ENCODE measurements at regions not wholly inside any gene's neighbourhood (a gene's known extent, or its start where the extent isn't known, plus 50 kb on each side); places are given as distances from the start of the nearest gene placed in this dataset.

DNA sequence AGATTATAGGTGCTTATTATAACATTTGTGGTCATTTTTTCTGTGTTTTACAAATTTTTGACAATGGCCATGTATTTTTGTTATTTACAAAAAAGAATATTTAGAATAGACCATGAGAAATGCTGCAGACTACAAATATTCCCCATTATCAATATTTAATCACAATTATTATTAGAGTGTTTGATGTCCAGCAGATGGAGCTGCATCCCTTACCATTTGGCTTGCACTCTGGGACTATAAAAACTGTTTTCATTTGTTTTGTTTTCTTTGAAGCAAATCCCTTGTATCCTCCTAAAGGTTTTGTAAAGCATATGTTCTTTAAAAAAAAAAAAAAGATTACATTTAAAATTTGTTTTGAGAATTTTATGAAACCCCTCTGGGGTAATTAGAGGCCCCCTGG, 85.6 kb upstream of the CXorf66 start:
- Histone ChIP-seq H3K4me1 (replicated peaks in 1 of 2) (no peaks in the 10 kb centered on the region), H3K27me3 (no peaks in the 10 kb centered on the region), H3K36me3 (replicated peaks in 1 of 2) (no peaks in the 10 kb centered on the region), H3K27ac (no peak overlapping the region), H3K4me3 (no peak overlapping the region), H3K9me3 (replicated peaks in 1 of 3) (no peaks in the 10 kb centered on the region)
- TF ChIP-seq POLR2A (IDR thresholded peaks at IDR 0.05): no peak
- TF ChIP-seq, protein P1, sequence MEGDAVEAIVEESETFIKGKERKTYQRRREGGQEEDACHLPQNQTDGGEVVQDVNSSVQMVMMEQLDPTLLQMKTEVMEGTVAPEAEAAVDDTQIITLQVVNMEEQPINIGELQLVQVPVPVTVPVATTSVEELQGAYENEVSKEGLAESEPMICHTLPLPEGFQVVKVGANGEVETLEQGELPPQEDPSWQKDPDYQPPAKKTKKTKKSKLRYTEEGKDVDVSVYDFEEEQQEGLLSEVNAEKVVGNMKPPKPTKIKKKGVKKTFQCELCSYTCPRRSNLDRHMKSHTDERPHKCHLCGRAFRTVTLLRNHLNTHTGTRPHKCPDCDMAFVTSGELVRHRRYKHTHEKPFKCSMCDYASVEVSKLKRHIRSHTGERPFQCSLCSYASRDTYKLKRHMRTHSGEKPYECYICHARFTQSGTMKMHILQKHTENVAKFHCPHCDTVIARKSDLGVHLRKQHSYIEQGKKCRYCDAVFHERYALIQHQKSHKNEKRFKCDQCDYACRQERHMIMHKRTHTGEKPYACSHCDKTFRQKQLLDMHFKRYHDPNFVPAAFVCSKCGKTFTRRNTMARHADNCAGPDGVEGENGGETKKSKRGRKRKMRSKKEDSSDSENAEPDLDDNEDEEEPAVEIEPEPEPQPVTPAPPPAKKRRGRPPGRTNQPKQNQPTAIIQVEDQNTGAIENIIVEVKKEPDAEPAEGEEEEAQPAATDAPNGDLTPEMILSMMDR (IDR thresholded peaks at IDR 0.05): peak; percentile 28 to 57 (median 35)
- intact Hi-C loops (cut with DNase I): loop anchor here in 1 of 2 donors (10.0 kb wide), 1 partner anchor 614 kb away; no protein-coding TSS in a partner anchor
- peak in 1 of 7 donors; percentile 27 for DNase-seq

DNA sequence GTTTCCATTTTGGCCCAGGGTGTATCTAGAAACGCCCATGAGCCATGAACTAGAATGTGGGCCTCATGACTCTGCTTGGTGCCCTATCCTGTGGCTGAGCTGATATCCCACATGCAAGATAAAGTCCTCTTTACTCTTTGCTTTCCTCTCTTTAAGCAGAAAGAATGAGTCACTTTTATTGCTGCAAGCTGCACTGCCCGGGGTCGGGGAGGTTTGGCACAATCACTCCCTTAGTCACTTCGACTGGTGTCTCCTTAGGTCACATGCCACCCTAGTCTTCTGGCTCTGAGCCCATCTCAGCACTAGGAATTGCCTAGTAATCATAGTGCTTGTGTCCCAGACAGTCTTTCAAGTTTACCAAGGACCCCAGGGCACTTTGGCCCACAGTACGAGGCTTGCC, 75.1 kb upstream of the CXorf66 start:
- H3K36me3 ChIP-seq (replicated peaks in 1 of 2): no peaks in the 10 kb centered on the region
- WGBS, 4 donors: 52 to 70% (median 60%) methylated on average over 2 to 5 of the region's 5 CpGs
- no peak overlapping the region for H3K27ac ChIP-seq
- intact Hi-C loops (cut with DNase I): no loop called here
- peak in 5 of 7 donors; percentile 25 to 75 (median 54) for DNase-seq
- H3K4me1 ChIP-seq (replicated peaks in 1 of 2): no peaks in the 10 kb centered on the region
- no peak overlapping the region for H3K4me3 ChIP-seq
- no peaks in the 10 kb centered on the region for H3K27me3 ChIP-seq
- TF ChIP-seq, protein P1 (IDR thresholded peaks at IDR 0.05): no peak
- no peak for TF ChIP-seq POLR2A (IDR thresholded peaks at IDR 0.05)
- H3K9me3 ChIP-seq (replicated peaks in 1 of 3): no peaks in the 10 kb centered on the region

DNA sequence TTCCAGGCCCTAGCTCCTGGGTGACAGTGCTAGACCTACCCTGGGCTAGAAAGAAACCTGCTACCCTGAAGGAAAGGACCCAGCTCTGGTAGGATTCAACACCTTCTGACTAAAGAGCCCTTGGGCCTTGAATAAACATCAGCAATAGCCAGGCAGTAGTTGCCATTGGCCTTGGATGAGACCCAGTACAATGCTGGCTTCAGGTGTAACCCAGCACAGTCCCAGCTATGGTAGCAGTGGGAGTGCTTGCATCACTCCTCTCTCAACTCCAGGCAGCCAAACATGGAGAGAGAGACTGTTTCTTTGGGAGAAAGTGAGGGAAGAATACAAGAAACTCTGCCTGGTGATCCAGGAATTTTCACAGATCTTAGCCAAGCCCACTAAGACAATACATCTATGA, 73.5 kb upstream of the CXorf66 start:
- TF ChIP-seq, protein P1 (IDR thresholded peaks at IDR 0.05): no peak
- no peak for DNase-seq
- H3K27me3 ChIP-seq: peaks cover 4% of the 10 kb centered on the region
- H3K9me3 ChIP-seq (replicated peaks in 1 of 3): no peaks in the 10 kb centered on the region
- intact Hi-C loops (cut with DNase I): no loop called here
- H3K27ac ChIP-seq: no peak overlapping the region
- H3K4me3 ChIP-seq: no peak overlapping the region
- H3K4me1 ChIP-seq (replicated peaks in 1 of 2): no peaks in the 10 kb centered on the region
- H3K36me3 ChIP-seq (replicated peaks in 1 of 2): no peaks in the 10 kb centered on the region

DNA sequence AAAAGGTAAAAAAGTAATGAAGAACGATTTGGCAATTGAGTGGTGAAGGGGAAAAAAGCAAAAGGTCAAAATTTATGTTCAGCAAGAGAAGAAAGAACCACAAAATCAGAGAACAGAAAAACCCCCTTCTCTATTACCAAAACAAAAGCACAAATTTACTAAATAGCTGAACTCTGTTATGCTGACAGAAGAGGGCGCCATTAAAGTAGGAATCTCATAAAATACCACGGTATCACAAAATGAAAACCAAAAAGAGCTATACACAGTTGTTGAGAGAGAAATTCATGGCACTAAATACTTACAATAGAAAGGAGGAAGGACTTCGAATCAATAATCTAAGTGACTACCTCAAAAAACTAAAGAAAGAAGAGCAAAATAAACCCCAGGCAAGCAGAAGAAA, 69.6 kb upstream of the CXorf66 start:
- TF ChIP-seq, protein P1 (IDR thresholded peaks at IDR 0.05): peak in 2 of 6 experiments; percentile 8 to 17
- no peak for TF ChIP-seq POLR2A (IDR thresholded peaks at IDR 0.05)
- intact Hi-C loops (cut with DNase I): no loop called here
- WGBS, 4 donors: 11 to 16% (median 12%) methylated on average over 4 of the region's 4 CpGs
- no peak for DNase-seq
- Histone ChIP-seq H3K4me1 (replicated peaks in 1 of 2) (no peaks in the 10 kb centered on the region), H3K27me3 (peaks cover 4% of the 10 kb centered on the region), H3K4me3 (no peak overlapping the region), H3K36me3 (replicated peaks in 1 of 2) (no peaks in the 10 kb centered on the region), H3K27ac (no peak overlapping the region), H3K9me3 (replicated peaks in 1 of 3) (no peaks in the 10 kb centered on the region)

Data from adrenal gland (tissue), 9 donors.